ENCODE measurements at regions not wholly inside any gene's neighbourhood (a gene's known extent, or its start where the extent isn't known, plus 50 kb on each side); places are given as distances from the start of the nearest gene placed in this dataset.

- TF ChIP-seq CTCF (IDR thresholded peaks at IDR 0.05), result no peak
- no peak for TF ChIP-seq POLR2A (IDR thresholded peaks at IDR 0.05)
- Histone ChIP-seq H3K36me3 (replicated peaks in 1 of 2; ENCODE audit: insufficient read depth in 1 of 2, low read depth in 2 of 2) (no peaks in the 10 kb centered on the region), H3K4me1 (no peaks in the 10 kb centered on the region), H3K4me3 (no peak overlapping the region), H3K27me3 (no peaks in the 10 kb centered on the region), H3K9me3 (no peaks in the 10 kb centered on the region), H3K27ac (no peak overlapping the region)
- no peak for ATAC-seq
- intact Hi-C loops (cut with DNase I), result no loop called here
- 55 to 72% methylated on average over 5 of the region's 5 CpGs for WGBS, 2 donors
- no peak for DNase-seq
These were observed 246.0 kb upstream of the PHF14 start for GRCh38 chr7:10727636-10728035.

DNA sequence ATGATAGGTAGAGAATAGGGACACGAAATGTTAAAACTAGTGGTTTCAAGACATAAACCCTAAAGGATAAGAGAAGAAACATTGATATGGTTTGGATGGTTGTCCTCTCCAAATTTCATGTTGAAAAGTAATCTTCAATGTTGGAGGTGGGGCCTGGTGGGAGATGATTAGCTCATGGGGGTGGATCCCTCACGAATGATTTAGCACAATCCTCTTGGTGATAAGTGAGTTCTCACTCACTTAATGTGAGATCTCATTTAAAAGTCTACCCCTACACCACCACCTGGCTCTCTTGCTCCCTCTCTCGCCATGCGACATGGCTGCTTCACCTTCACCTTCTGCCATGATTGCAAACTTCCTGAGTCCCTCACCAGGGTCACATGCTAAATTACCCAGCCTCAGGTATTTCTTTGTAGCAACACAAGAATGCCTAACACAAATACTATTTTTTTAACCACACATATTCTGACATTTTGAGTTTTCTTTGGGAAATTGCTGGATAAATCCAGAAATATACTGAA is 242.4 kb upstream of the PHF14 start:
- no peaks in the 10 kb centered on the region for H3K36me3 ChIP-seq (replicated peaks in 1 of 2; ENCODE audit: insufficient read depth in 1 of 2, low read depth in 2 of 2)
- no peaks in the 10 kb centered on the region for H3K4me1 ChIP-seq
- ATAC-seq (no peak), DNase-seq (no peak)
- TF ChIP-seq CTCF (IDR thresholded peaks at IDR 0.05), result no peak
- no peak for TF ChIP-seq POLR2A (IDR thresholded peaks at IDR 0.05)
- no peak overlapping the region for H3K27ac ChIP-seq
- H3K4me3 ChIP-seq, result no peak overlapping the region
- intact Hi-C loops (cut with DNase I), result no loop called here
- 63 to 64% methylated on average over 4 of the region's 4 CpGs for WGBS, 2 donors
- H3K9me3 ChIP-seq, result no peaks in the 10 kb centered on the region
- no peaks in the 10 kb centered on the region for H3K27me3 ChIP-seq

DNA sequence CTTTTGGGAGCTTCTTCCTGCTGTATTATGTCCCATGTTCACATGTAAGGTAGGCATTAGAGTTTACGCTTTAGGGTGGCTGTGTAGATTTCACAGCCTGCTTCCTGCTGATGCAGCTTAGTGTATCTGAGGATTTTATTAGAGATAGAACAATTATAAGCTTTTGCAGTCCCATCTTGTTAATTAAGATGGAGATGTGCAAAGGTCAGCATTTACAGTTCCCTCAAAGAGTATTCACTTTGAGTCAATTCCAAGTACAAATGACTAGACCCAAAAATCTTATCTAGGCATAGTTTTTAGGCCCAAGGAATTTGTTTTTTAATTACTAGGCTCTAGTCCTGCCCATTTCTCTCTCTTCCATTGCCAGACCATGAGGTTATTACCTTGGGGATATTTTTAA is 239.9 kb upstream of the PHF14 start:
- no peak for DNase-seq
- 82 to 100% methylated on average over 1 of the region's 1 CpG for WGBS, 2 donors

DNA sequence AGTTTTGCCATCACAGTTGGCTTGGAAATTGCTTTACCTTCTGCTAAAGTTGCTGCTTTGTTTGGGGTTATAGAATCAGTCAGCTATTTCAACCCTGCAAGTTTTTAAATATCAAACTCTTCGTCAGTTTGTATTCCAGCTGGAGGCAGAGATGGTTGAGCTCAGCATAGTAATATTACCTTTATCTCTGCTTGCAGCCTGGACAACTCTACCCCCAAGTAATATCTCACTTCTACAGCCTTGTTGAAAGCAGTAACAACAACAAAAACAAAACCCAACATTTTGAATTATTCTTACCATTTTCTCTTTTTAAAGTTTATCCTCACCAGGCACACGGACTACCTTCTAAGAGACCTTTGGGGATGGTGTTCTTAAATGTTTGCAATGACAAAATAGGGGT is 239.1 kb upstream of the PHF14 start:
- TF ChIP-seq POLR2A (IDR thresholded peaks at IDR 0.05), result no peak
- Histone ChIP-seq H3K4me1 (no peaks in the 10 kb centered on the region), H3K4me3 (no peak overlapping the region), H3K27me3 (no peaks in the 10 kb centered on the region), H3K27ac (no peak overlapping the region), H3K9me3 (no peaks in the 10 kb centered on the region), H3K36me3 (replicated peaks in 1 of 2; ENCODE audit: insufficient read depth in 1 of 2, low read depth in 2 of 2) (no peaks in the 10 kb centered on the region)
- ATAC-seq (no peak), DNase-seq (no peak)
- 45 to 68% methylated on average over 2 of the region's 2 CpGs for WGBS, 2 donors
- intact Hi-C loops (cut with DNase I), result no loop called here

More for the DNA sequence above, 239.9 kb upstream of the PHF14 start:
- intact Hi-C loops (cut with DNase I), result no loop called here
- Histone ChIP-seq H3K36me3 (replicated peaks in 1 of 2; ENCODE audit: insufficient read depth in 1 of 2, low read depth in 2 of 2) (no peaks in the 10 kb centered on the region), H3K27ac (no peak overlapping the region), H3K9me3 (no peaks in the 10 kb centered on the region), H3K4me1 (no peaks in the 10 kb centered on the region), H3K27me3 (no peaks in the 10 kb centered on the region), H3K4me3 (no peak overlapping the region)
- no peak for TF ChIP-seq CTCF (IDR thresholded peaks at IDR 0.05)
- ATAC-seq, result no peak

- no peaks in the 10 kb centered on the region for H3K27me3 ChIP-seq
- H3K4me1 ChIP-seq, result no peaks in the 10 kb centered on the region
- TF ChIP-seq CTCF (IDR thresholded peaks at IDR 0.05) (no peak), POLR2A (IDR thresholded peaks at IDR 0.05) (no peak)
- H3K36me3 ChIP-seq (replicated peaks in 1 of 2; ENCODE audit: insufficient read depth in 1 of 2, low read depth in 2 of 2), result no peaks in the 10 kb centered on the region
- intact Hi-C loops (cut with DNase I), result no loop called here
- H3K27ac ChIP-seq, result no peak overlapping the region
- no peak overlapping the region for H3K4me3 ChIP-seq
- DNase-seq (no peak), ATAC-seq (no peak)
- WGBS, 2 donors, result 62 to 78% methylated on average over 4 of the region's 4 CpGs
- no peaks in the 10 kb centered on the region for H3K9me3 ChIP-seq
These were observed 234.3 kb upstream of the PHF14 start for GRCh38 chr7:10739401-10739800.
